LNCaP clone FGC (cell line): ENCODE measurements at regions not wholly inside any gene's neighbourhood (a gene's known extent, or its start where the extent isn't known, plus 50 kb on each side); places are given as distances from the start of the nearest gene placed in this dataset.

Source experiments
- DNase-seq: peaks from one replicate; pipeline ENCODE4 v3.0.0-alpha.2; 2011; ENCODE audit warnings: low read depth
- H3K4me3 ChIP-seq: 2 replicates; pipeline ENCODE4 v1.5.1; 2011; ENCODE audit warnings: mild to moderate bottlenecking, low read depth, low read length, control low read depth
- CTCF ChIP-seq: IDR thresholded peaks from 2 replicates; pipeline ENCODE4 v1.5.1; 2012; ENCODE audit warnings: mild to moderate bottlenecking; ENCODE audit not compliant: control insufficient read depth, insufficient read depth; ENCODE audit errors: extremely low read depth

GRCh38 chr14:76920331-76921087, 94.3 kb downstream of the LRRC74A start:
- TF ChIP-seq CTCF, result no peak
- H3K4me3 ChIP-seq, result no peak overlapping the region
- DNase-seq, result no peak

GRCh38 chr14:76919431-76920330, 93.5 kb downstream of the LRRC74A start:
- no peak overlapping the region for H3K4me3 ChIP-seq
- peak; percentile 50 for DNase-seq
- no peak for TF ChIP-seq CTCF
